GM12878 (cell line): ENCODE measurements at regions not wholly inside any gene's neighbourhood (a gene's known extent, or its start where the extent isn't known, plus 50 kb on each side); places are given as distances from the start of the nearest gene placed in this dataset.

Experiments used
- HDAC2 ChIP-seq: fragments of 200-600 bp; sonication (generic); IDR thresholded peaks from 2 replicates; pipeline ENCODE4 v1.6.1; 2017
- HDAC6 ChIP-seq: fragments of 200-600 bp; sonication (generic); IDR thresholded peaks from one replicate; pipeline ENCODE4 v1.8.0; 2017; ENCODE audit warnings: antibody characterized with exemption; ENCODE audit not compliant: unreplicated experiment
- IRF5 ChIP-seq: fragments of 450-650 bp; IDR thresholded peaks from 2 replicates; pipeline ENCODE4 v1.6.1; 2017; ENCODE audit warnings: borderline replicate concordance
- KAT2A ChIP-seq: conservative IDR thresholded peaks from 2 replicates; pipeline ENCODE4 v1.6.1; 2011; ENCODE audit warnings: low read depth, low read length; ENCODE audit not compliant: control insufficient read depth
- MXI1 ChIP-seq: fragments of 150-350 bp; IDR thresholded peaks from 2 replicates; pipeline ENCODE4 v1.6.1; 2011; ENCODE audit warnings: low read depth, mild to moderate bottlenecking, inconsistent platforms, low read length, improper control_type of control experiment
- NR2C2 ChIP-seq: IDR thresholded peaks from 2 replicates; pipeline ENCODE4 v1.6.1; 2011; ENCODE audit warnings: borderline replicate concordance, low read depth; ENCODE audit not compliant: control insufficient read depth, insufficient read length
- RELB ChIP-seq: fragments of 450-650 bp; IDR thresholded peaks from 2 replicates; pipeline ENCODE4 v1.6.1; 2017; ENCODE audit warnings: low read depth, mild to moderate bottlenecking, moderate library complexity
- SMC3 ChIP-seq: IDR thresholded peaks from 2 replicates; pipeline ENCODE4 v1.6.1; 2011; ENCODE audit warnings: low read length, improper control_type of control experiment, borderline replicate concordance
- STAT3 ChIP-seq: IDR thresholded peaks from 2 replicates; pipeline ENCODE4 v1.6.1; 2011; ENCODE audit warnings: low read depth, low read length, improper control_type of control experiment
- ZBTB11 ChIP-seq: fragments of 450-650 bp; formaldehyde crosslinking; IDR thresholded peaks from 2 replicates; pipeline ENCODE4 v1.5.0; 2022; ENCODE audit warnings: mild to moderate bottlenecking, missing genetic modification characterization
- ZNF274 ChIP-seq: IDR thresholded peaks from one replicate; pipeline ENCODE4 v1.8.0; 2011; ENCODE audit not compliant: insufficient read length, insufficient read depth

- no peak for TF ChIP-seq ZBTB11 (CRISPR knock-in tag)
- no peak for TF ChIP-seq MXI1
- no peak for TF ChIP-seq HDAC2
- no peak for TF ChIP-seq ZNF274
- no peak for TF ChIP-seq STAT3
- TF ChIP-seq SMC3, result no peak
- TF ChIP-seq RELB, result no peak
- no peak for TF ChIP-seq HDAC6
- no peak for TF ChIP-seq KAT2A
- TF ChIP-seq NR2C2, result no peak
- TF ChIP-seq IRF5, result no peak
Observed at GRCh38 chr17:77353684-77354419, 213.1 kb downstream of the SEC14L1 start (continued).
